ENCODE measurements at regions not wholly inside any gene's neighbourhood (a gene's known extent, or its start where the extent isn't known, plus 50 kb on each side); places are given as distances from the start of the nearest gene placed in this dataset.

- no peak for TF ChIP-seq POLR2A (IDR thresholded peaks at IDR 0.05)
- TF ChIP-seq, protein P1, sequence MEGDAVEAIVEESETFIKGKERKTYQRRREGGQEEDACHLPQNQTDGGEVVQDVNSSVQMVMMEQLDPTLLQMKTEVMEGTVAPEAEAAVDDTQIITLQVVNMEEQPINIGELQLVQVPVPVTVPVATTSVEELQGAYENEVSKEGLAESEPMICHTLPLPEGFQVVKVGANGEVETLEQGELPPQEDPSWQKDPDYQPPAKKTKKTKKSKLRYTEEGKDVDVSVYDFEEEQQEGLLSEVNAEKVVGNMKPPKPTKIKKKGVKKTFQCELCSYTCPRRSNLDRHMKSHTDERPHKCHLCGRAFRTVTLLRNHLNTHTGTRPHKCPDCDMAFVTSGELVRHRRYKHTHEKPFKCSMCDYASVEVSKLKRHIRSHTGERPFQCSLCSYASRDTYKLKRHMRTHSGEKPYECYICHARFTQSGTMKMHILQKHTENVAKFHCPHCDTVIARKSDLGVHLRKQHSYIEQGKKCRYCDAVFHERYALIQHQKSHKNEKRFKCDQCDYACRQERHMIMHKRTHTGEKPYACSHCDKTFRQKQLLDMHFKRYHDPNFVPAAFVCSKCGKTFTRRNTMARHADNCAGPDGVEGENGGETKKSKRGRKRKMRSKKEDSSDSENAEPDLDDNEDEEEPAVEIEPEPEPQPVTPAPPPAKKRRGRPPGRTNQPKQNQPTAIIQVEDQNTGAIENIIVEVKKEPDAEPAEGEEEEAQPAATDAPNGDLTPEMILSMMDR (IDR thresholded peaks at IDR 0.05) = no peak
- no peak overlapping the region for H3K4me3 ChIP-seq (ENCODE audit: low read depth, poor library complexity, severe bottlenecking)
- intact Hi-C loops (cut with DNase I; ENCODE audit: low total_unique reads) = no loop called here
- 44 to 55% methylated on average over 3 of the region's 3 CpGs for WGBS, 2 donors
- no peak for DNase-seq (ENCODE audit: low spot score in 2 of 2)
These were observed 965.1 kb downstream of the CCSER2 start for GRCh38 chr10:85293483-85293882.

- DNase-seq (ENCODE audit: low spot score in 2 of 2) = no peak
- intact Hi-C loops (cut with DNase I; ENCODE audit: low total_unique reads) = no loop called here
- TF ChIP-seq, protein P1 (IDR thresholded peaks at IDR 0.05) = no peak
- no peak for TF ChIP-seq POLR2A (IDR thresholded peaks at IDR 0.05)
- 68 to 77% methylated on average over 2 of the region's 2 CpGs for WGBS, 2 donors
- no peak overlapping the region for H3K4me3 ChIP-seq (ENCODE audit: low read depth, poor library complexity, severe bottlenecking)
These were observed 983.4 kb downstream of the CCSER2 start for GRCh38 chr10:85311613-85312337.

- 70 to 71% methylated on average over 4 of the region's 4 CpGs for WGBS, 2 donors
- H3K4me3 ChIP-seq (ENCODE audit: low read depth, poor library complexity, severe bottlenecking) = no peak overlapping the region
- intact Hi-C loops (cut with DNase I; ENCODE audit: low total_unique reads) = no loop called here
- no peak for DNase-seq (ENCODE audit: low spot score in 2 of 2)
- TF ChIP-seq POLR2A (IDR thresholded peaks at IDR 0.05) = no peak
- TF ChIP-seq, protein P1 (IDR thresholded peaks at IDR 0.05) = no peak
These were observed 987.3 kb downstream of the CCSER2 start for GRCh38 chr10:85315657-85316056.

- intact Hi-C loops (cut with DNase I; ENCODE audit: low total_unique reads) = no loop called here
- no peak overlapping the region for H3K4me3 ChIP-seq (ENCODE audit: low read depth, poor library complexity, severe bottlenecking)
- DNase-seq (ENCODE audit: low spot score in 2 of 2) = no peak
- TF ChIP-seq, protein P1 (IDR thresholded peaks at IDR 0.05) = no peak
- no peak for TF ChIP-seq POLR2A (IDR thresholded peaks at IDR 0.05)
- 83 to 93% methylated on average over 4 of the region's 4 CpGs for WGBS, 2 donors
These were observed 987.9 kb downstream of the CCSER2 start for GRCh38 chr10:85316276-85316675.

GRCh38 chr10:85317827-85318226 lies 989.4 kb downstream of the CCSER2 start:
- DNase-seq (ENCODE audit: low spot score in 2 of 2) = no peak
- TF ChIP-seq, protein P1 (IDR thresholded peaks at IDR 0.05) = no peak
- TF ChIP-seq POLR2A (IDR thresholded peaks at IDR 0.05) = no peak
- H3K4me3 ChIP-seq (ENCODE audit: low read depth, poor library complexity, severe bottlenecking) = no peak overlapping the region
- intact Hi-C loops (cut with DNase I; ENCODE audit: low total_unique reads) = no loop called here
- WGBS, 2 donors = 77 to 85% methylated on average over 2 of the region's 2 CpGs

All from lower leg skin (tissue), 4 donors.